AG09319 (cell line): ENCODE measurements at regions not wholly inside any gene's neighbourhood (a gene's known extent, or its start where the extent isn't known, plus 50 kb on each side); places are given as distances from the start of the nearest gene placed in this dataset.

ENCODE experiments used
- DNase-seq: peaks from one replicate; pipeline ENCODE4 v3.0.0-alpha.2; 2010; ENCODE audit warnings: low read depth; ENCODE audit errors: extremely low read depth
- TF ChIP-seq, protein P1 (sequence below): IDR thresholded peaks from 2 replicates; pipeline ENCODE4 v1.5.1; 2011; ENCODE audit warnings: low read depth, mild to moderate bottlenecking, inconsistent platforms, low read length, moderate library complexity

DNA sequence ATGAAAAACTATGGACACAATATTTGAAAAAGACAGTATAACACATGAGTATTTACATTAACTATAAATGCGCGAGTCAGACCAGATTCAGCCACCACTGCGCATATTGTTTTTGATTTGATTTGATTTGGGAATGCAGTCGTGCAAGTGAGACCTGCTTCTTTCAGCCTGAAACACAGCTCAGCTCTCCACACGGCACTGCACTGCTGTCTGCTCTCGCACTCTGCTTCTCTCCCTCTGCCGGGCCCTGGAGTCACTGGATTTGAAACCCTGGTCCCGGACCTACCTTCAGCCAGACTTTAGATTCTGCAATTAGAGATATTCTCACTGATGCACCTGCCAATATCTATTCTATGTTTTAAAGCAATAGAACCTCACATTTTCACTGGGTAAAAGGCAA, 143.9 kb upstream of the TMEM132C start:
- DNase-seq = no peak
- TF ChIP-seq, protein P1, sequence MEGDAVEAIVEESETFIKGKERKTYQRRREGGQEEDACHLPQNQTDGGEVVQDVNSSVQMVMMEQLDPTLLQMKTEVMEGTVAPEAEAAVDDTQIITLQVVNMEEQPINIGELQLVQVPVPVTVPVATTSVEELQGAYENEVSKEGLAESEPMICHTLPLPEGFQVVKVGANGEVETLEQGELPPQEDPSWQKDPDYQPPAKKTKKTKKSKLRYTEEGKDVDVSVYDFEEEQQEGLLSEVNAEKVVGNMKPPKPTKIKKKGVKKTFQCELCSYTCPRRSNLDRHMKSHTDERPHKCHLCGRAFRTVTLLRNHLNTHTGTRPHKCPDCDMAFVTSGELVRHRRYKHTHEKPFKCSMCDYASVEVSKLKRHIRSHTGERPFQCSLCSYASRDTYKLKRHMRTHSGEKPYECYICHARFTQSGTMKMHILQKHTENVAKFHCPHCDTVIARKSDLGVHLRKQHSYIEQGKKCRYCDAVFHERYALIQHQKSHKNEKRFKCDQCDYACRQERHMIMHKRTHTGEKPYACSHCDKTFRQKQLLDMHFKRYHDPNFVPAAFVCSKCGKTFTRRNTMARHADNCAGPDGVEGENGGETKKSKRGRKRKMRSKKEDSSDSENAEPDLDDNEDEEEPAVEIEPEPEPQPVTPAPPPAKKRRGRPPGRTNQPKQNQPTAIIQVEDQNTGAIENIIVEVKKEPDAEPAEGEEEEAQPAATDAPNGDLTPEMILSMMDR = no peak

DNA sequence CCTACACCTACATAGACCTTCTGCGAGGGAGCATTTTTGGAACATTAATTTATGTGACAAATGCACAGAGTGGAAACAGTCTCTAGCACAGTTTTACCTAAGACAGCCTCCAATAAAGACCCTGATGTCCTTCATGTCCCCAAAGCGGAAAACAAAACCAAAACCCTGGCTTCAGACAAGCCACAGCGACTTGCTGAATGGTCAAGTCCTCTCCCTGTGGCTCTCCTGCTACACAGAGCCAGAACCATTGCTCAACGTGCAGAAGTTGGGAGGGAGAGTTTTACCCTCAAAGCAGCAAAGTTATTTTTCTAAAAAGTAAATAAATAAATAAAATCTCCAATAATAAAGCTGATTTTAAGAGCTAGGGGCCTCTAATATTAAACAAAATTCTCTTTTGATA, 135.0 kb upstream of the TMEM132C start:
- DNase-seq = no peak
- TF ChIP-seq, protein P1 = no peak

DNA sequence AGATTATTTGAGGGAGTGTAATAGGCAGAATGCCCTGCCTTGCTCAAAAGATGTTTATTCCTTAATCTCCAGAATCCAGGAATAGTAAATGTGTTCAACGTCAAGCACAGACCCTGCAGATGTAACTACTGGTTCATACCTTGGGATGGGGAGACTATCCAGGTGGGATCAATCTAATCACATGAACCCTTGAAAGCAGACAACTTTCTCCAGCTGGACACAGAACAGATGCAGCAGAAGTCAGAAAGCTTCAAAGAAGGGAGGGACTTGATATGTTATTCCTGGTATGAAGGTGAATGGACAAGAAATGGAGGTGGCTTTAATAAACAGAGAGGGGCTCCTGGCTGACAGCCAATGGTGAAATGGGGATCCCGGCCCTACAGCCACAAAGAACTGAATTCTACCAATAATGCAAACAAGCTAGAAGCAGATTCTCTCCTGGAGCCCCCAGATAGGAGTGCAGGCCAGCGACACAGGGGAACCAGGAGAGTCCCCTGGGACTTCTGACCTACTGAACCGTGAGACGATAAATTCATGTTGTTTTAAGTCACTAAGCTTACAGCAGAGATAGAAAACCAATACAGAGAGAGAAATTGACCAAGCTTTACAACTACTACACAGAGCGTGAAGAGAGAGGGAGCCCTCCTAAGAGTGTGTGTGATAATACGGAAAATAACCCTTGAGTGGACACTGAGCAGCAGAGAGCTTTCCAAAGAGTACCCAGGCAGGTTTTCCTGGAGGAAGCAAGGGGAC, 133.5 kb upstream of the TMEM132C start:
- TF ChIP-seq, protein P1 = no peak
- no peak for DNase-seq

DNA sequence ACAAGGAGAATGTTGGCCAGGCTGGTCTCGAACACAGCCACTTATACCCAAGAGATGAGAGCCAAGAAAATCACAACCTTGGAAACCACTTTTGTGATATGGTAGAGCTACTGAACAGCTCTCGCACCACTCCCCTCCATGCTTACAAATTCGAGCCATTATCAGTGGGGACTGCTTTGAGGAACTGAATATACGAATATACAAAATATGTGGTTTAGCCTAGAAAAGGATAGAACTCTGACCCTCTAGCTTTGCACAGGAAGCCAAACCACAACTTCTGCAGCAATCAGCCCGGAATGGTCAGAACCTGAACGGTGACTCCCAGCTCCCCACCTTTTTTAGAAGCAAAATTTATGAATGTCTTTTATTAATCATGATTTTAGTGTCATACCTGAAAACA, 129.8 kb upstream of the TMEM132C start:
- DNase-seq = no peak
- TF ChIP-seq, protein P1 = no peak

DNA sequence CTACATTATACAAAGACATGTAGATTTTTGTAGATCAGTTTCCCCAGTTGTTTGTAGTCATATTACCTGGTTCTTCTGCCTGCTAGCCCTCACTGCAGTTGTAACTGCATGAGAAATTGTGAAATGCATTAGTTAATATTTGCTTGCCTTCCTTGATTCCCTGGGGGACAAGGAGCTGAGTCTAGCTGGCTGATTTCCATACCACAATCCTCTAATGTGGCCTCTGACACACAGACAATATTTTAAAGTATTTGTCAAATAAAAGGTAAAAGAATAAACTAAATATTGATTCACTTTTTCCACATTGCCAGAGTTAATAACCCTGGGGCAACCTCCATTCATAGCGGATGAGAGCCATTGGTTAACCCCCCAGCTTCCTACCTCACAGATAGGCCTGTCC, 128.8 kb upstream of the TMEM132C start:
- TF ChIP-seq, protein P1 = no peak
- no peak for DNase-seq

DNA sequence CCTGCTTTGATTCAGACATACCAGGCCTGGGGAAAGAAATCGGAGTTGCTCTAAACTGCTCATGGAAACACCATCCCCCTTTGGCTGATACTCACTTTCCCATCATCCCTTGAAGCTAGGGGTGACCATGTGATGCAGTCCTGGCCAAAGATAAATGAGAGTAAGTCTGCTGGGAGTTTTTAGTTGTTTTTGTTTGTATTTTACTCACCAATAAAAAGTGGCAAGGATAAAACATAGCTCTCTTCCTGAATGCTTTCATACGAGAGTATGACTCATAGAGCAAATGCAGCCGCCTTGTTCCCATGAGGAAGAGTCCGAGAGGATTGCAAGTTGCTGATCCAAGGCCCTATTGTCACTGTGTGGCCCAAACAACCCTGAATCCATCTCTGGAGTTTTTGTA, 126.4 kb upstream of the TMEM132C start:
- TF ChIP-seq, protein P1 = no peak
- DNase-seq = no peak

DNA sequence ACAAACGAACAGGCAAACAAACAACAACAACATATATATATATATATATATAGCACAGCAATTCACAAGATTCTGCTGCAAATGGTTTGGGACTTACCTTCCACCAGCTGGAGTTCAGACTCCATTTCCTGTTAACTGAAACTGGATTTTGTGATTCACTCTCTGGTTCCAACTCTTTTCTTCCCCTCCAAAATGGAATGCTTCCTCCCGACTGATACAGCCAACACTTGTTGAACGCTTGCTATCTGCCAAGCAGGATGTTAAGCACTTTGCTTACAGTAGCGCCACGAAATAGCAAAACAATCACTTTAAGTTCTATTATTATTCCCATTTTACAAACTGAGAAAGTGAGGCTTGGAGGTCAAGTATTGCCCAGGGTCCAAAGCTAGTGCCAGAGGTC, 116.0 kb upstream of the TMEM132C start:
- no peak for DNase-seq
- TF ChIP-seq, protein P1 = no peak
